OCI-LY7 (cell line): ENCODE measurements at regions not wholly inside any gene's neighbourhood (a gene's known extent, or its start where the extent isn't known, plus 50 kb on each side); places are given as distances from the start of the nearest gene placed in this dataset.

Experiments
- BruUV-seq: library from RNA; stranded (reverse); fragments of 400-500 nt; replicated peaks from 2 replicates; lab custom pipeline; 2021; lab: Mats Ljungman, UMichigan
- CTCF ChIA-PET: fragments of 300-600 bp; sonication (Branson Sonifier 250); formaldehyde crosslinking; loops from one replicate; lab custom pipeline; 2022; ENCODE audit warnings: antibody characterized with exemption; ENCODE audit not compliant: unreplicated experiment; lab: Charles Lee
- POLR2A ChIA-PET: fragments of 300-600 bp; sonication (Branson Sonifier 250); formaldehyde crosslinking; loops from one replicate; lab custom pipeline; 2022; ENCODE audit warnings: antibody characterized with exemption; lab: Charles Lee
- DNase-seq: peaks from one replicate; pipeline ENCODE4 v3.0.0-alpha.2; 2015; ENCODE audit warnings: low spot score
- H2AFZ ChIP-seq: fragments of 200-600 bp; sonication (generic), shearing (Covaris generic); 2 replicates; pipeline ENCODE4 v1.6.1; 2014; ENCODE audit warnings: mild to moderate bottlenecking, antibody characterized with exemption, low read length, moderate library complexity
- H3K27ac ChIP-seq: fragments of 200-600 bp; sonication (generic); 2 replicates; pipeline ENCODE4 v1.5.1; 2014; ENCODE audit warnings: mixed run types, low read depth, mild to moderate bottlenecking, moderate library complexity, low read length, inconsistent platforms; ENCODE audit not compliant: poor library complexity, severe bottlenecking
- H3K36me3 ChIP-seq: fragments of 200-600 bp; sonication (generic); 2 replicates; pipeline ENCODE4 v1.6.1; 2014; ENCODE audit warnings: mild to moderate bottlenecking, antibody characterized with exemption, low read length, moderate library complexity, mixed read lengths; ENCODE audit not compliant: insufficient read depth
- H3K4me1 ChIP-seq: fragments of 200-600 bp; sonication (generic); 2 replicates; pipeline ENCODE4 v1.5.1; 2014; ENCODE audit warnings: mild to moderate bottlenecking, low read length; ENCODE audit not compliant: insufficient read depth, poor library complexity, severe bottlenecking
- H3K4me2 ChIP-seq: fragments of 200-600 bp; sonication (generic); 2 replicates; pipeline ENCODE4 v1.6.1; 2014; ENCODE audit warnings: mild to moderate bottlenecking, low read length
- H3K4me3 ChIP-seq: fragments of 200-600 bp; sonication (generic); 2 replicates; pipeline ENCODE4 v1.5.1; 2014; ENCODE audit warnings: mild to moderate bottlenecking, low read depth, low read length; ENCODE audit not compliant: poor library complexity, severe bottlenecking
- H3K79me2 ChIP-seq: fragments of 200-600 bp; sonication (generic); 2 replicates; pipeline ENCODE4 v1.6.1; 2016; ENCODE audit warnings: low read depth, mild to moderate bottlenecking, low read length, moderate library complexity, mixed read lengths; ENCODE audit not compliant: insufficient read depth
- H3K9me2 ChIP-seq: fragments of 200-600 bp; sonication (generic); 2 replicates; pipeline ENCODE4 v1.6.1; 2016; ENCODE audit warnings: mild to moderate bottlenecking, low read length, mixed read lengths; ENCODE audit not compliant: insufficient read depth
- H3K9me3 ChIP-seq: fragments of 200-600 bp; sonication (generic); 2 replicates; pipeline ENCODE4 v1.6.1; 2014; ENCODE audit warnings: mild to moderate bottlenecking, mixed run types, low read length, mixed read lengths
- H4K20me1 ChIP-seq: fragments of 200-600 bp; sonication (generic); 2 replicates; pipeline ENCODE4 v1.6.1; 2014; ENCODE audit warnings: mild to moderate bottlenecking, antibody characterized with exemption, low read length, moderate library complexity, mixed read lengths; ENCODE audit not compliant: insufficient read depth
- EZH2phosphoT487 ChIP-seq: fragments of 200-600 bp; sonication (generic); IDR thresholded peaks from 2 replicates; pipeline ENCODE4 v1.6.1; 2018; ENCODE audit warnings: low read depth, borderline replicate concordance, mild to moderate bottlenecking, mixed run types, antibody characterized with exemption, low read length, moderate library complexity, mixed read lengths
- intact Hi-C: fragments of 100-400 bp; cut with micrococcal nuclease; formaldehyde crosslinking; loops from one replicate; pipeline ENCODE4 v1.10.0; 2022; ENCODE audit not compliant: unreplicated experiment
- TF ChIP-seq, protein P1 (sequence below): fragments of 200-600 bp; sonication (generic); conservative IDR thresholded peaks from 2 replicates; pipeline ENCODE4 v1.5.1; 2014; ENCODE audit warnings: mild to moderate bottlenecking, antibody characterized with exemption, low read length, moderate library complexity, mixed read lengths

DNA sequence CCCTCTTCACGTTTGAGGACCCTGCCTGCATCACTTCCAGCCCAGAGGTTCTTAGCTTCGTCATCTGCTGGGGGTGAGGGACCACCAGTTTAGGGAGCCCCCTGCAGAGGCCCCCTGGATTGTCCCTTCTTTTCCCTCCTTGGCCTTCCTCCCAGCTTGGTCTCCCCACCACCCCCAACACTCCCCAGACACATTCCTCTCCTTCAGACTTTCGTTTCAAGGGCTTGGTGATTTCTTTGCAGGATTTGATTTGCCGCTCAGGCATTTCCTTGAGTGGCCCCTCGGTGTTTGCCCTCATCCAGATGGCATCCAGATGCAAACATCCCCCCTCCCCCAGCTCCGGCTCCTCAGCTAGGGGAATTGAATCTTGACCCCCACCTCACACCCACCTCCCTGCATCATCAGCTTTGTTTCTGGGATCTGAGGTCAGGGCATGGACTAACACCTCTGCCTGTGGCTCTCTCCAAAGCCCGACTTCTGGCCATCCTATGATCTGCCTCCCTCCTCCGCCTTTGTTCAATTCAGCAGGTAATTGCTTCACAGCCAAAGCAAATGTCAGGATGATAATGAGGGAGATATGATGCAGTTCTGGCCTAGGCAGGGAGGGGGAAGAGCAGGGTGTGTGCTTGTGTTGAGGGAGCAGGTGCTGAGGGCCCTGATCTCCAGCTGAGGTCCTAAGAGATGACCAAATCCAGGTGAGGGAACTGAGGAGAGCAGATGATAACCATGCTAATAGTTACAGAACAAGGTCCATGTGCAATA is 141.5 kb downstream of the VEGFA start:
- H3K9me3 ChIP-seq: no peaks in the 10 kb centered on the region
- H3K36me3 ChIP-seq: no peaks in the 10 kb centered on the region
- ChIA-PET CTCF (no interaction called here), POLR2A (interaction anchor here (0.6 kb wide), 1 partner anchor 453 kb away, joined by 3 read pairs; no protein-coding TSS in a partner anchor)
- H3K9me2 ChIP-seq: no peaks in the 10 kb centered on the region
- BruUV-seq: no TSS peak
- no peak for DNase-seq
- TF ChIP-seq, protein P1, sequence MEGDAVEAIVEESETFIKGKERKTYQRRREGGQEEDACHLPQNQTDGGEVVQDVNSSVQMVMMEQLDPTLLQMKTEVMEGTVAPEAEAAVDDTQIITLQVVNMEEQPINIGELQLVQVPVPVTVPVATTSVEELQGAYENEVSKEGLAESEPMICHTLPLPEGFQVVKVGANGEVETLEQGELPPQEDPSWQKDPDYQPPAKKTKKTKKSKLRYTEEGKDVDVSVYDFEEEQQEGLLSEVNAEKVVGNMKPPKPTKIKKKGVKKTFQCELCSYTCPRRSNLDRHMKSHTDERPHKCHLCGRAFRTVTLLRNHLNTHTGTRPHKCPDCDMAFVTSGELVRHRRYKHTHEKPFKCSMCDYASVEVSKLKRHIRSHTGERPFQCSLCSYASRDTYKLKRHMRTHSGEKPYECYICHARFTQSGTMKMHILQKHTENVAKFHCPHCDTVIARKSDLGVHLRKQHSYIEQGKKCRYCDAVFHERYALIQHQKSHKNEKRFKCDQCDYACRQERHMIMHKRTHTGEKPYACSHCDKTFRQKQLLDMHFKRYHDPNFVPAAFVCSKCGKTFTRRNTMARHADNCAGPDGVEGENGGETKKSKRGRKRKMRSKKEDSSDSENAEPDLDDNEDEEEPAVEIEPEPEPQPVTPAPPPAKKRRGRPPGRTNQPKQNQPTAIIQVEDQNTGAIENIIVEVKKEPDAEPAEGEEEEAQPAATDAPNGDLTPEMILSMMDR: no peak
- no peak for TF ChIP-seq EZH2phosphoT487
- no peak overlapping the region for H2AFZ ChIP-seq
- H3K4me1 ChIP-seq: no peaks in the 10 kb centered on the region
- no peaks in the 10 kb centered on the region for H3K79me2 ChIP-seq
- intact Hi-C loops: no loop called here
- H3K4me3 ChIP-seq: no peak overlapping the region
- H3K4me2 ChIP-seq: no peak overlapping the region
- H3K27ac ChIP-seq: no peak overlapping the region
- H4K20me1 ChIP-seq: no peaks in the 10 kb centered on the region

DNA sequence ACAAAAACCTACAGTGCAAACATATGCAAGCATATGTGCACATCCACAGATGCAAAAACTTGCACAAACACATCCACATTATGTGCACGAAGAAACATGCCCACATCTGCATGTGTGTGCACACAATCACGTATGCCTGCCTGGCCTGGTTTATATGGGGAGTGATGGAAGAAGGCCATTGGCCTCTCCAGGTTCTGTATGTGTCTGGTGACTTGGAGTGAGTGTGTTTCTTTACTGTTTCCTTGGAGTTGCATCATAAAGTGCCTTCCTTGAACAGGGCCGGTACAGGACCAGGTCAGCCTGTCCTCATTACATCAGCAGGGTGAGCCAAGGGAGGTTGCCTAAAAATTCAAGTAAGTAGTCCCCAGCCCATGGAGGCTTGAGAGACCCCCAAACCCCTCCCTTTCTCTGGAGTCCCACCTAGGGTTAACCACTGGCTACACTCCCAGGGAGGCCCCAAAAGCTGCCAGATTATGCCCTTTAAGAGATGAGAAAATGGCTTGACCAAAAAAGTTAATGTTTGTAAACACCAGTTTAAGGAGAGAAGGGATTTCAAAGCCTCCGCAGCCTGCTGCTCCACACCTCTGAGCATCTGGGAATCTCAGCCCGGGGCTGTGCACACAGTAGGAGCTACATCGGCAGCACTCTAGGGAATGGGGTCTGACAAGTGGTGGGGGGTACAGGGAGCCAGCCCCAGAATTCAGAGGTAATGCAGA is 140.8 kb downstream of the VEGFA start:
- H3K4me3 ChIP-seq: no peak overlapping the region
- no peak overlapping the region for H3K27ac ChIP-seq
- BruUV-seq: no TSS peak
- no peak for DNase-seq
- H3K4me2 ChIP-seq: no peak overlapping the region
- TF ChIP-seq, protein P1: no peak
- no peak for TF ChIP-seq EZH2phosphoT487
- H3K36me3 ChIP-seq: no peaks in the 10 kb centered on the region
- H2AFZ ChIP-seq: no peak overlapping the region
- H3K9me2 ChIP-seq: no peaks in the 10 kb centered on the region
- intact Hi-C loops: no loop called here
- H3K9me3 ChIP-seq: no peaks in the 10 kb centered on the region
- H3K79me2 ChIP-seq: no peaks in the 10 kb centered on the region
- H3K4me1 ChIP-seq: no peaks in the 10 kb centered on the region
- CTCF ChIA-PET: no interaction called here
- no peaks in the 10 kb centered on the region for H4K20me1 ChIP-seq
- POLR2A ChIA-PET: interaction anchor here (0.6 kb wide), 1 partner anchor 454 kb away, joined by 3 read pairs; no protein-coding TSS in a partner anchor
